HG02840 (cell line): ENCODE measurements at regions not wholly inside any gene's neighbourhood (a gene's known extent, or its start where the extent isn't known, plus 50 kb on each side); places are given as distances from the start of the nearest gene placed in this dataset.
"Not testable (repeated sequence)": the region's sequence is repeated elsewhere in the genome, so short reads cannot be mapped to it uniquely, and the experiment has no call there.

Source experiments
- ATAC-seq: cut with Tn5 transposase; IDR thresholded peaks from one replicate; pipeline ENCODE4 v1.9.1; 2021; ENCODE audit warnings: mild to moderate bottlenecking, moderate library complexity, moderate number of reproducible peaks; ENCODE audit not compliant: unreplicated experiment, low FRiP score

- no peak for ATAC-seq
Observed at GRCh38 chr16:56029026-56029425, 153.9 kb upstream of the CES5A start.

- ATAC-seq = no peak
Observed at GRCh38 chr16:56022818-56023217, 147.6 kb upstream of the CES5A start.

GRCh38 chr16:56019274-56019673 lies 144.1 kb upstream of the CES5A start:
- ATAC-seq = no peak

GRCh38 chr16:56013962-56014552 lies 138.9 kb upstream of the CES5A start:
- no peak for ATAC-seq

- ATAC-seq = no peak
Observed at GRCh38 chr16:56012482-56012811, 137.3 kb upstream of the CES5A start.

- no peak for ATAC-seq
Observed at GRCh38 chr16:56011808-56012481, 136.8 kb upstream of the CES5A start.

- no peak for ATAC-seq
Observed at GRCh38 chr16:56005958-56006357, 130.8 kb upstream of the CES5A start.

GRCh38 chr16:55999683-56000082 lies 124.5 kb upstream of the CES5A start:
- ATAC-seq = no peak

GRCh38 chr16:55993088-55993487 lies 117.9 kb upstream of the CES5A start:
- no peak for ATAC-seq

- no peak for ATAC-seq
Observed at GRCh38 chr16:55992551-55992950, 117.4 kb upstream of the CES5A start.

- ATAC-seq = no peak
Observed at GRCh38 chr16:55991843-55992242, 116.7 kb upstream of the CES5A start.

GRCh38 chr16:55989569-55989907 lies 114.4 kb upstream of the CES5A start:
- no peak for ATAC-seq

GRCh38 chr16:55988850-55989568 lies 113.8 kb upstream of the CES5A start:
- ATAC-seq = not testable (repeated sequence)

GRCh38 chr16:55988013-55988412 lies 112.8 kb upstream of the CES5A start:
- no peak for ATAC-seq

GRCh38 chr16:55982597-55982996 lies 107.4 kb upstream of the CES5A start:
- no peak for ATAC-seq

GRCh38 chr16:55981557-55981956 lies 106.4 kb upstream of the CES5A start:
- no peak for ATAC-seq

- no peak for ATAC-seq
Observed at GRCh38 chr16:55976815-55977214, 101.6 kb upstream of the CES5A start.

GRCh38 chr16:55971447-55971846 lies 96.3 kb upstream of the CES5A start:
- no peak for ATAC-seq

- ATAC-seq = no peak
Observed at GRCh38 chr16:55968221-55968620, 93.0 kb upstream of the CES5A start.

- no peak for ATAC-seq
Observed at GRCh38 chr16:55964923-55965475, 89.8 kb upstream of the CES5A start.

GRCh38 chr16:55955845-55956244 lies 80.7 kb upstream of the CES5A start:
- ATAC-seq = no peak

GRCh38 chr16:55955424-55955823 lies 80.3 kb upstream of the CES5A start:
- ATAC-seq = no peak
